ENCODE measurements at regions not wholly inside any gene's neighbourhood (a gene's known extent, or its start where the extent isn't known, plus 50 kb on each side); places are given as distances from the start of the nearest gene placed in this dataset.

GRCh38 chr13:62524061-62524460 is 1108.4 kb upstream of the PCDH20 start:
- TF ChIP-seq CTCF (IDR thresholded peaks at IDR 0.05; ENCODE audit: low read depth, low read length), result no peak
- H3K27me3 ChIP-seq, result no peaks in the 10 kb centered on the region
- H3K9me3 ChIP-seq (ENCODE audit: low read depth), result no peaks in the 10 kb centered on the region
- H3K4me3 ChIP-seq, result no peak overlapping the region
- no peak for DNase-seq (ENCODE audit: low read depth in 1 of 2, low spot score in 1 of 2)
- no peak overlapping the region for H3K27ac ChIP-seq
- H3K36me3 ChIP-seq, result no peaks in the 10 kb centered on the region
- H3K4me1 ChIP-seq (ENCODE audit: low read depth), result no peaks in the 10 kb centered on the region

- H3K36me3 ChIP-seq, result no peaks in the 10 kb centered on the region
- DNase-seq (ENCODE audit: low read depth in 1 of 2, low spot score in 1 of 2), result peak; percentile 32 to 61
- TF ChIP-seq CTCF (IDR thresholded peaks at IDR 0.05; ENCODE audit: low read depth, low read length), result peak; percentile 62
- H3K27ac ChIP-seq, result no peak overlapping the region
- peaks cover 6% of the 10 kb centered on the region for H3K4me1 ChIP-seq (ENCODE audit: low read depth)
- no peak overlapping the region for H3K4me3 ChIP-seq
- no peaks in the 10 kb centered on the region for H3K9me3 ChIP-seq (ENCODE audit: low read depth)
- H3K27me3 ChIP-seq, result no peaks in the 10 kb centered on the region
Observed at GRCh38 chr13:62512194-62513141, 1096.8 kb upstream of the PCDH20 start.

- Histone ChIP-seq H3K36me3 (no peaks in the 10 kb centered on the region), H3K9me3 (ENCODE audit: low read depth) (no peaks in the 10 kb centered on the region), H3K27me3 (no peaks in the 10 kb centered on the region), H3K4me1 (ENCODE audit: low read depth) (no peaks in the 10 kb centered on the region), H3K27ac (no peak overlapping the region), H3K4me3 (no peak overlapping the region)
- no peak for TF ChIP-seq CTCF (IDR thresholded peaks at IDR 0.05; ENCODE audit: low read depth, low read length)
- no peak for DNase-seq (ENCODE audit: low read depth in 1 of 2, low spot score in 1 of 2)
Observed at GRCh38 chr13:62510906-62511655, 1095.4 kb upstream of the PCDH20 start.

- H3K4me1 ChIP-seq (ENCODE audit: low read depth), result no peaks in the 10 kb centered on the region
- no peak for TF ChIP-seq CTCF (IDR thresholded peaks at IDR 0.05; ENCODE audit: low read depth, low read length)
Observed at GRCh38 chr13:62502588-62502987, 1086.9 kb upstream of the PCDH20 start.

GRCh38 chr13:62489731-62490130 is 1074.1 kb upstream of the PCDH20 start:
- no peaks in the 10 kb centered on the region for H3K4me1 ChIP-seq (ENCODE audit: low read depth)
- no peaks in the 10 kb centered on the region for H3K36me3 ChIP-seq
- H3K27ac ChIP-seq, result no peak overlapping the region
- no peak for DNase-seq (ENCODE audit: low read depth in 1 of 2, low spot score in 1 of 2)
- H3K4me3 ChIP-seq, result no peak overlapping the region
- TF ChIP-seq CTCF (IDR thresholded peaks at IDR 0.05; ENCODE audit: low read depth, low read length), result no peak
- H3K27me3 ChIP-seq, result no peaks in the 10 kb centered on the region
- no peaks in the 10 kb centered on the region for H3K9me3 ChIP-seq (ENCODE audit: low read depth)

More at GRCh38 chr13:62502588-62502987, 1086.9 kb upstream of the PCDH20 start:
- H3K36me3 ChIP-seq, result no peaks in the 10 kb centered on the region
- no peak overlapping the region for H3K27ac ChIP-seq
- no peaks in the 10 kb centered on the region for H3K27me3 ChIP-seq
- H3K4me3 ChIP-seq, result no peak overlapping the region
- DNase-seq (ENCODE audit: low read depth in 1 of 2, low spot score in 1 of 2), result no peak
- H3K9me3 ChIP-seq (ENCODE audit: low read depth), result no peaks in the 10 kb centered on the region
